Transverse colon (tissue), 4 donors: ENCODE measurements at regions not wholly inside any gene's neighbourhood (a gene's known extent, or its start where the extent isn't known, plus 50 kb on each side); places are given as distances from the start of the nearest gene placed in this dataset.

Experiments used
- EP300 ChIP-seq: sonication (generic); formaldehyde crosslinking; IDR thresholded peaks from one replicate; pipeline ENCODE4 v1.6.1; 2017; ENCODE audit warnings: antibody characterized with exemption, low read depth
- POLR2A ChIP-seq: fragments of 450-650 bp; IDR thresholded peaks from one replicate; pipeline ENCODE4 v1.6.1; 2016; ENCODE audit warnings: antibody characterized with exemption, mild to moderate bottlenecking, moderate library complexity
- POLR2AphosphoS5 ChIP-seq, 3 donors: sonication (generic); formaldehyde crosslinking; IDR thresholded peaks; one replicate each; pipeline ENCODE4 v1.6.1; 2016; ENCODE audit warnings: antibody characterized with exemption in 3 of 3
- TF ChIP-seq, protein P1 (sequence below), 5 experiments: fragments of 200-600 bp in 3 of 5; fragments of 450-650 bp in 2 of 5; sonication (generic) in 3 of 5; IDR thresholded peaks; 1 replicate in 2 of 5; 2 replicates in 3 of 5; pipeline ENCODE4 v1.5.1; 2016 to 2017; ENCODE audit warnings: antibody characterized with exemption in 5 of 5, inconsistent platforms in 3 of 5, mild to moderate bottlenecking in 2 of 5, moderate library complexity in 1 of 5

DNA sequence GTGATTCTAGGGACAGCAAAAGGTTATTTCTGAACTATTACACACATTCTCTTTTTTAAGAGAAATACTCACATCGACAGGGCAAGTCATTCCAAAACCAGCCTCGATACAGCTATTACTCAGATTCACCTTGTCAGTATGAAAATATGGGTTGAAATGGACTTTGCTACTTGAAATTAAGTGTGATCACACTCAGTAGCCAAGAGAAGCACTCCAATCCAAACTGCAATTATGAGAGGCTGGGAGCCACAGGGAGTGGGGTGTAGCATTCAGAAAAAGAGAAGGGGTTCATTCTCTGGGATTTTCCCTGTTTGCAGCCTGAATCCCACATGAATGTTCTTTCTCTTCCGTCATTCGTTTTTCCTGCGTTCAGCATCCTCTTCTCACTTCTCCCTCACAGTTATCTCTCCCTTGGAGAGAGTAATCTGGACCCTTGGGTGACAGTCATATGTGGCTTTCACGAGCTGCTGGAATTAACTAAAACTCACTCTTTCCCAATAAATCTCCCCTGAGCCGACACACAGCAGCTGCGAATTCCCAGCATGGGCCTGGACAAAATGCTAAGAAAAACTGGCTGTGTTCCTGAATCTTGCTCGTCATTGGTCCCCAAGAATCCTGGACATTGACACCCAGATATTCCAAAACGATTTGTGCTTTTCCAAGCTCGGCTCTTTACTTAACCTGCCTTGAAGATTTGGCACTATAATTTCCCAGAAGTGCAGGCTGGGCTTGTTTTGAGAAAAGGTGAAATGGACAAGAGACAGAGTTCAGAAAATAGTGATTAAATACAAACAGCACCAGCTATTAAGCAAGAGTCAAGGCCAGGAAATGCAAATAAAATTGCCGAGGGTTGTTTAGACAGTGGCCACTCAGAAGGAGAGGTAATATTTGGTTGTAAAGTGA, 199.5 kb upstream of the PLEKHG7 start:
- TF ChIP-seq, protein P1, sequence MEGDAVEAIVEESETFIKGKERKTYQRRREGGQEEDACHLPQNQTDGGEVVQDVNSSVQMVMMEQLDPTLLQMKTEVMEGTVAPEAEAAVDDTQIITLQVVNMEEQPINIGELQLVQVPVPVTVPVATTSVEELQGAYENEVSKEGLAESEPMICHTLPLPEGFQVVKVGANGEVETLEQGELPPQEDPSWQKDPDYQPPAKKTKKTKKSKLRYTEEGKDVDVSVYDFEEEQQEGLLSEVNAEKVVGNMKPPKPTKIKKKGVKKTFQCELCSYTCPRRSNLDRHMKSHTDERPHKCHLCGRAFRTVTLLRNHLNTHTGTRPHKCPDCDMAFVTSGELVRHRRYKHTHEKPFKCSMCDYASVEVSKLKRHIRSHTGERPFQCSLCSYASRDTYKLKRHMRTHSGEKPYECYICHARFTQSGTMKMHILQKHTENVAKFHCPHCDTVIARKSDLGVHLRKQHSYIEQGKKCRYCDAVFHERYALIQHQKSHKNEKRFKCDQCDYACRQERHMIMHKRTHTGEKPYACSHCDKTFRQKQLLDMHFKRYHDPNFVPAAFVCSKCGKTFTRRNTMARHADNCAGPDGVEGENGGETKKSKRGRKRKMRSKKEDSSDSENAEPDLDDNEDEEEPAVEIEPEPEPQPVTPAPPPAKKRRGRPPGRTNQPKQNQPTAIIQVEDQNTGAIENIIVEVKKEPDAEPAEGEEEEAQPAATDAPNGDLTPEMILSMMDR (IDR thresholded peaks at IDR 0.05), result no peak
- TF ChIP-seq EP300, result no peak
- no peak for TF ChIP-seq POLR2A
- TF ChIP-seq POLR2AphosphoS5 (IDR thresholded peaks at IDR 0.05), result no peak
